Stimulated activated CD8-positive, alpha-beta memory T cell treated with anti-CD3 and anti-CD28 coated beads, Interleukin-7, amount 100 ng/mL, for 4 hours (primary cell): ENCODE measurements at regions not wholly inside any gene's neighbourhood (a gene's known extent, or its start where the extent isn't known, plus 50 kb on each side); places are given as distances from the start of the nearest gene placed in this dataset.
"Not testable (repeated sequence)": the region's sequence is repeated elsewhere in the genome, so short reads cannot be mapped to it uniquely, and the experiment has no call there.

ENCODE experiments used
- DNase-seq, 2 donors: peaks; one replicate each; pipeline ENCODE4 v3.0.0-alpha.2; 2020; ENCODE audit warnings: low read depth in 2 of 2

DNA sequence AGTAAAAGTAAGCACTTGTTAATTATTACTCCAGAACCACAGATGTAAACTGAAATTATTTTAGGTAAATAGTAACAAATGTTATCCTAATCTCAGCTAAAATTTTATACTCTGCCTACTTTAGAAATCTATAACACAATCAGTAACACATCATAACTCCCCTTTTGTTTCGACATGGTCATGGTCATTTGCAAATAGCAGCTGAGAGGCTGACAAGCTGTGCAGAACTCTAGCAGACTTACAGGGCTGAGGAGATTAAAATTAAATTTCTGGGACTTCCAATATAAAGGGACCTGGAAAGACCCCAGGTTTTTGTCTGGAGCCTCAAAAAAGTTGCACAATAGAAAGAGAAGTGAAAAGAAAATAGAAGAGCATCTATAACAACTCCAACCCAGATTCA, 88.8 kb downstream of the PRL start:
- no peak for DNase-seq

DNA sequence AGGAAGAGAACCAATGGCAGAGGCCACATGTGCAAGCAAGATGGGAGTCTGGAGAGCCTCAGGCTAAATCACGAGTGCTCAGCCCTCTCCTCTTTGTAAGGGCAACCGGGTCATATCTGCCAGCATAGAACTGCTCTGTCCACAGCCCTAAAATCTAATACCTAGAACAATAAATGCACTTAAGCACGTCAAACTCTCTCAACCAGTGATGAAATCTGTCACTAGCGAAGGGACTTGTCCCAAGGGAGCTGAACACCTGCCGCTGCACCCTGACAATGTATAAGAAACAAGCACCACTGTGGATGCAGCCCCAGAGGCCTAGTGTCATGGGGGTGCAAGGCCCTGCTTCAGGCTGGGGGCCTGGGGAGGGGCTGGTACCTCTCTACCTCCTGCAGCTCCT, 82.5 kb downstream of the PRL start:
- DNase-seq = no peak

DNA sequence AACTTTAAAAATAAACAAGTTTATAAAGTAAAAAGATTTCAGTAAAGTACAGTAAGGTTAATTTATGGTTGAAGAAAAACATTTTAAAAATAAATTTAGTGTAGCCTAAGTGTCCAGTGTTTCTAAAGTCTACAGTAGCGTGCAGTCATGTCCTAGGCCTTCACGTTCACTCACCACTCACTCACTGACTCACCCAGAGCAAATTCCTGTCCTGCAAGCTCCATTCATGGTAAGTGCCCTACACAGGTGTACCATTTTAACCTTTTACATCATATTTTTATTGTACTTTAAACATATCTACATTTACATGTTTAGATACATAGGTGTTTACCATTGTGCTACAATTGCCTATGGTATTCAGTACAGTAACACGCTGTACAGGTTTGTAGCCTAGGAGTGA, 81.4 kb downstream of the PRL start:
- DNase-seq = not testable (repeated sequence)

DNA sequence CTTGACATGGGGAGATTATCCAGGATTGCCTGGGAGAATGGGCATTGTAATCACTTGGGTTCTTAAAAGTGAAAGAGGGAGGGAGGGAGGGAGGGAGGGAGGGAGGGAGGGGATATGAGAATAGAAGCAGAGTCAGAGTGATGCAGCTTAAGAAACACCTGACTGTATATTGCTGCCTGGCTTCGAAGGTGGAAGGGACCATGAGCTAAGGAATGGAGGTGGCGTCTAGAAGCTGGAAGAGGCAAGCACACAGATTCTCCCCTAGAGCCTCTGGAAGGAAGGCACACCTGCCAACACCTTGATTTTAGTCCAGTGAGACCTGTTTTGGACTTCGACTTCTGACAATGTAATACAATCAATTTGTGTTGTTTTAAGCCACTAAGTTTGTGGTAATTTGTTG, 78.4 kb downstream of the PRL start:
- DNase-seq = no peak

GRCh38 chr6:22219925-22220324, 76.9 kb downstream of the PRL start:
- DNase-seq = no peak

DNA sequence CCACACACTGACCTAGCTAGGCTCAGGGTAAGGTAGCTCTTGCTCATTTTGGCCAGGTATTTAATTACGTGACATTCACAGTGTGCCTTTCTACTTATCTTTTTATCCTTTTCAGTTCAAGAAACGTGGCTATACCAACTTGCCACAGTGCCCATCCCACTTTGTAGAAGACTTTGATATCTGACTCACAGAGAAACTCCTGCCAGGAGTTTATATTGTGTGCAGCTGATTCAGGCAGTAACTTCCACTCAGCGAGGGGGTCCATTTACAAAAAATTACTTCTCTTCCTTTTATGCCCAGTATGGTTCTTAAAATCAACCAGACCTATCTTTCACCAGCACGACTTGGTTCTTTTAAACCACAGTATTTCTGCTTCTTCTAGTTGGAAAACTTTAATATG, 75.6 kb downstream of the PRL start:
- DNase-seq = no peak

DNA sequence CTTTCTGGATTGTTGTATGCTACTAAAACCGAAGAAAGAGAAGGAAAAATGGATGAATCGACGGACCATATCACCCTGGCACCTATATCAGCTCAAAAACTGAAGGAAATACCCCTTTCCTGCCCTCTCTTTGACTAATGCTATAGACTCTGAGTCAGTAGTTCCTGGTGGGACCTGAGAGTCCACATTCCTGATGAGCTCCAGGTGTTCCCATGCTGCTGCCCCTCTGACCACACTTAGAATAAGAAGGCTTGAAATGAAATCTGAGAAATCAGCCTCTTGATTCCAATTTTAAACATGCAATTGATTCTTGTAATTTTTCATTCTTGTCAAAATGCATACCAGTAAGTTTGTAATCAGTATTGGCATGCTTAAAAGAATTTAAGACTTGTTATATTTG, 75.2 kb downstream of the PRL start:
- DNase-seq = no peak

DNA sequence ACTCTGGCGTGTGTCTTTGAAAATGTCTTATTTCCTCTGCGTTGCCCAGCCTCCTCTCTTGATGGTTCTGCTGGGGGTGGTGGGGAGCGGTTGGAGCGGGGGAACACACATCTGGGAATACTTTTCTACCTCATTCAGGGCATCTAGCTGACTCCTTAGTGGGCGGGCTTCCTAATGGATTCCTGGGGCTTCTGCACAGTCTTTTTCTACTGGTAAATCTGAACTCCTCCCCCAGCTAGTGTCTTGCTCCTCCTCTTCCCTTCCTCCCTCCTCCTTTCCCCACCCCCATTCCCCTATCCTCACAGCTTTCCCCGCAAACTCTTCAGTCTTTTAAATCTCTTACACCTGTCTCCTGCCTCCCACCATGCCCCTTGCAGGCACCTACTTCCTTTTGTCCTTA, 74.4 kb downstream of the PRL start:
- DNase-seq = no peak

DNA sequence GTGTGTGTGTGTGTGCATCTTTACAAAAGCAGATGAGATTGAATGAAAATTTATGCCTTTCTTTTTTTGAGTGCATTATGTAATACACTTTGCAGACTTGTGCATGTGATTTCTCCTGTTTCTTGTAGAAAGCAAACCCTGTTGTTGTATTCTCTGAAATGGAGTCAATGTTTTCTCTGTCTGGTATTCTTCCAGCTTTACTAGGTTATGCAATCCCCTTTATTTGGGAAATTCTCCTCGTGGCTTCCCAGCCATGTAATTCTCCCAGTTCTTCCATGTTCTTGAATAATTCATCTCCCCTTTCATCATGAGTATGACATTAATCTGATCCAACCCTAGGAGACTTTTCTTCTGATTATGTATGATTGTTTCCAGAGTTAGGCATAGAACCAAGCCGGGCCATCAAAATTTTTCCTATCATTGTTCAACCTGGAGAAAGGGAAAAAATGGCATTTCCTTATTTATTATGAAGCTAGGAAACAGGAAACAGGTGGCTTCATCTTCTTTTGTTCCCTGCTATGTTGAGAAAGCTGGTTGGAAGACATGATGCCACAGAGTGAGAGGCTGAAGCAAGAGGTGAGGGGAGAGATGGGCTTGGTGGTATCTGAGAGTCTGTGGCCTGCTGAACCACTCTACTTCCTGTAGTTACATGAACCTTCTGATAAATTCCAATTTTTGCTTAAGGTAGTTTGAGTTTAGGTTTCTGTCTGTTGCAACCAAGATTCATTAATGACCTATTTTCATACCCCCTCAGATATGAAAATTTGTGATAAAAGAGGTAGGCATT, 68.8 kb downstream of the PRL start:
- no peak for DNase-seq

- DNase-seq = no peak
Measured at GRCh38 chr6:22231050-22231449, 65.8 kb downstream of the PRL start.

DNA sequence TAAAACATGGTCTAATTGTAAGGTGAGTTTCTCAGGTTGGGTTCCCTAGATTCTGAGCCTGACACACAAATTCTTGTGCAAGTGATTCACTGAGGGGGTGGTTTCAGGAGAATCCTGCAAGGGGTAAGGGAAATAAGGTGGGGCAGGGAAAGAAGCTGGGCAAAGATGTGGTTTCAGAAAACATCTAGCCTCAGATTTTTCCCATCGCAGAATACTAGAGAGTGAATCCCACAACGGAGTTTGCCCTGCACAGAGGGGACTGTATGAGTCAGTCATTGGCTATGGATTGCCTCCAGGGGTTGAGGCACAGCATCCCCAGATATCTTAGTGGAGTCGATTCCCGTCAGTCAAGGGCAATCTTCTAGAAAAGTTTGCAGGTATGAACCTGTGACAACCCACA, 65.2 kb downstream of the PRL start:
- DNase-seq = no peak

GRCh38 chr6:22236626-22237414, 60.0 kb downstream of the PRL start:
- no peak for DNase-seq
